Neural crest cell (in vitro differentiated cells): ENCODE measurements at regions not wholly inside any gene's neighbourhood (a gene's known extent, or its start where the extent isn't known, plus 50 kb on each side); places are given as distances from the start of the nearest gene placed in this dataset.

Source experiments
- DNase-seq: peaks from one replicate; pipeline ENCODE4 v3.0.0; 2021; ENCODE audit warnings: low read depth, mixed read lengths, low spot score
- H3K27ac Mint-ChIP-seq: one replicate; pipeline ENCODE4 v1.8.0; 2021; ENCODE audit warnings: mild to moderate bottlenecking, mixed read lengths; ENCODE audit not compliant: unreplicated experiment
- H3K27me3 Mint-ChIP-seq: 2 replicates; pipeline ENCODE4 v1.8.0; 2021; ENCODE audit warnings: low read depth, mild to moderate bottlenecking, mixed read lengths
- H3K36me3 Mint-ChIP-seq: 2 replicates; pipeline ENCODE4 v1.8.0; 2021; ENCODE audit warnings: low read depth, mild to moderate bottlenecking, mixed read lengths
- H3K4me1 Mint-ChIP-seq: 2 replicates; pipeline ENCODE4 v1.8.0; 2021; ENCODE audit warnings: mixed read lengths
- H3K4me3 Mint-ChIP-seq: one replicate; pipeline ENCODE4 v1.8.0; 2021; ENCODE audit warnings: mild to moderate bottlenecking, mixed read lengths
- H3K9me3 Mint-ChIP-seq: 2 replicates; pipeline ENCODE4 v1.8.0; 2021; ENCODE audit warnings: mixed read lengths
- TF ChIP-seq, protein P1 (sequence below): fragments of 200-600 bp; sonication (generic); conservative IDR thresholded peaks from 2 replicates; pipeline ENCODE4 v1.5.0; 2021; ENCODE audit warnings: antibody characterized with exemption, mild to moderate bottlenecking

- H3K4me1 Mint-ChIP-seq: peaks cover 10% of the 10 kb centered on the region
- TF ChIP-seq, protein P1, sequence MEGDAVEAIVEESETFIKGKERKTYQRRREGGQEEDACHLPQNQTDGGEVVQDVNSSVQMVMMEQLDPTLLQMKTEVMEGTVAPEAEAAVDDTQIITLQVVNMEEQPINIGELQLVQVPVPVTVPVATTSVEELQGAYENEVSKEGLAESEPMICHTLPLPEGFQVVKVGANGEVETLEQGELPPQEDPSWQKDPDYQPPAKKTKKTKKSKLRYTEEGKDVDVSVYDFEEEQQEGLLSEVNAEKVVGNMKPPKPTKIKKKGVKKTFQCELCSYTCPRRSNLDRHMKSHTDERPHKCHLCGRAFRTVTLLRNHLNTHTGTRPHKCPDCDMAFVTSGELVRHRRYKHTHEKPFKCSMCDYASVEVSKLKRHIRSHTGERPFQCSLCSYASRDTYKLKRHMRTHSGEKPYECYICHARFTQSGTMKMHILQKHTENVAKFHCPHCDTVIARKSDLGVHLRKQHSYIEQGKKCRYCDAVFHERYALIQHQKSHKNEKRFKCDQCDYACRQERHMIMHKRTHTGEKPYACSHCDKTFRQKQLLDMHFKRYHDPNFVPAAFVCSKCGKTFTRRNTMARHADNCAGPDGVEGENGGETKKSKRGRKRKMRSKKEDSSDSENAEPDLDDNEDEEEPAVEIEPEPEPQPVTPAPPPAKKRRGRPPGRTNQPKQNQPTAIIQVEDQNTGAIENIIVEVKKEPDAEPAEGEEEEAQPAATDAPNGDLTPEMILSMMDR: no peak
- DNase-seq: no peak
- no peaks in the 10 kb centered on the region for H3K27me3 Mint-ChIP-seq
- no peak overlapping the region for H3K4me3 Mint-ChIP-seq
- no peaks in the 10 kb centered on the region for H3K36me3 Mint-ChIP-seq
- no peak overlapping the region for H3K27ac Mint-ChIP-seq
- no peaks in the 10 kb centered on the region for H3K9me3 Mint-ChIP-seq
These were observed 138.5 kb upstream of the ITGA4 start for GRCh38 chr2:181318504-181319280.

DNA sequence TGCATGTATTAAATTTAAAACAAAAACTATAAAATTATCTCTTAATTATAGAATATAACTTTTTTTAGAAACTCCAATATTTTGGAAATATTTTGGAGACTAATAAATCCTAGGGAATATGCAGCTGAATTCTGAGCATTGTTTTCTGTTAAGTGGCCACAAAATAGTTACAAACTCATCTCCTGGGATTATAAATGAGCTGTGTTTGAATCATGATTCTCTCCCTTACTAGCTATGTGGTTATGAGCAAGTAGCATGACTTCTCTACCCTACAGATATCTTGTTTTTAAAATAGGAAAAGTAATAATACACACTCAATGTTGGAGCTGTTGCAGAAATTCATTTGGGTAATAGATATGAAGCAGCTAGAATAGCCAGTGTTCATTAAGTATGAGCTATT is 137.9 kb upstream of the ITGA4 start:
- H3K36me3 Mint-ChIP-seq: no peaks in the 10 kb centered on the region
- TF ChIP-seq, protein P1: no peak
- H3K9me3 Mint-ChIP-seq: no peaks in the 10 kb centered on the region
- H3K27ac Mint-ChIP-seq: no peak overlapping the region
- no peak overlapping the region for H3K4me3 Mint-ChIP-seq
- H3K27me3 Mint-ChIP-seq: no peaks in the 10 kb centered on the region
- DNase-seq: no peak
- H3K4me1 Mint-ChIP-seq: peaks cover 7% of the 10 kb centered on the region

DNA sequence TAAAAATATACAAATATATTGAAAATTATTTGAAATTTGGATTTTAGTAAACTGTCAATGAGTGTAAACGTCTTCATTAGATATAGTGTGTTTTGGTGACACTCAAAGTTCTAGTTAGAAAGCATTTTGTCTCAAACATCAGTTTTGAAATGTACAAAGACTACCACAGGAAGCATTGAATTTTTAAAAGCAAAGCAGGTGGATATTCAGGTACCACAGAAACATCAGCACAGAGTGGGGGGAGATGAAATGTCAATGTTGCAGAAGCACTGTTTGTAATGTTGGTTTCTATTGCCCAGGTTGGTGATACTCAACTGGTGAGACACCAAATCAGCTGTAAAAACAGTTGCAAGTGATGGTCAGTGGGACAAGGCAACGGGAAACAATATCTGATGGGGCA is 136.5 kb upstream of the ITGA4 start:
- H3K9me3 Mint-ChIP-seq: no peaks in the 10 kb centered on the region
- H3K4me3 Mint-ChIP-seq: no peak overlapping the region
- no peaks in the 10 kb centered on the region for H3K36me3 Mint-ChIP-seq
- no peaks in the 10 kb centered on the region for H3K27me3 Mint-ChIP-seq
- H3K27ac Mint-ChIP-seq: no peak overlapping the region
- no peak for DNase-seq
- H3K4me1 Mint-ChIP-seq: peaks cover 7% of the 10 kb centered on the region
- TF ChIP-seq, protein P1: no peak

- H3K4me1 Mint-ChIP-seq: peaks cover 7% of the 10 kb centered on the region
- no peak for DNase-seq
- H3K27ac Mint-ChIP-seq: no peak overlapping the region
- no peak overlapping the region for H3K4me3 Mint-ChIP-seq
- TF ChIP-seq, protein P1: no peak
- peaks cover 4% of the 10 kb centered on the region for H3K36me3 Mint-ChIP-seq
- H3K27me3 Mint-ChIP-seq: no peaks in the 10 kb centered on the region
- H3K9me3 Mint-ChIP-seq: peaks cover 16% of the 10 kb centered on the region
These were observed 132.3 kb upstream of the ITGA4 start for GRCh38 chr2:181324912-181325311.

GRCh38 chr2:181326661-181327060 is 130.5 kb upstream of the ITGA4 start:
- TF ChIP-seq, protein P1: no peak
- no peak for DNase-seq
- Mint-ChIP-seq H3K36me3 (peaks cover 6% of the 10 kb centered on the region), H3K9me3 (peaks cover 18% of the 10 kb centered on the region), H3K4me3 (no peak overlapping the region), H3K27me3 (no peaks in the 10 kb centered on the region), H3K4me1 (peaks cover 7% of the 10 kb centered on the region), H3K27ac (no peak overlapping the region)
